ES-I3 (cell line): ENCODE measurements at regions not wholly inside any gene's neighbourhood (a gene's known extent, or its start where the extent isn't known, plus 50 kb on each side); places are given as distances from the start of the nearest gene placed in this dataset.

Source experiments
- H3K36me3 ChIP-seq: 2 replicates; pipeline ENCODE4 v1.6.1; 2013; ENCODE audit warnings: mild to moderate bottlenecking, low read length, control low read depth, moderate library complexity; ENCODE audit not compliant: insufficient read depth
- H3K4me1 ChIP-seq: 2 replicates; pipeline ENCODE4 v1.6.1; 2013; ENCODE audit warnings: mild to moderate bottlenecking, control low read depth, low read length; ENCODE audit not compliant: insufficient read depth
- H3K9ac ChIP-seq: 2 replicates; pipeline ENCODE4 v1.6.1; 2013; ENCODE audit warnings: low read depth, mild to moderate bottlenecking, low read length, moderate library complexity
- H3K9me3 ChIP-seq: 2 replicates; pipeline ENCODE4 v1.6.1; 2013; ENCODE audit warnings: mild to moderate bottlenecking, low read length, moderate library complexity; ENCODE audit not compliant: control insufficient read depth, insufficient read depth

- Histone ChIP-seq H3K9ac (no peak overlapping the region), H3K36me3 (no peaks in the 10 kb centered on the region), H3K9me3 (no peaks in the 10 kb centered on the region), H3K4me1 (no peaks in the 10 kb centered on the region)
Measured at GRCh38 chr10:78996792-78997129, 72.0 kb upstream of the ZMIZ1 start.

- H3K9ac ChIP-seq = no peak overlapping the region
- H3K36me3 ChIP-seq = no peaks in the 10 kb centered on the region
- no peaks in the 10 kb centered on the region for H3K4me1 ChIP-seq
- H3K9me3 ChIP-seq = no peaks in the 10 kb centered on the region
Measured at GRCh38 chr10:78997635-78998618, 70.8 kb upstream of the ZMIZ1 start.

- H3K36me3 ChIP-seq = no peaks in the 10 kb centered on the region
- H3K9ac ChIP-seq = no peak overlapping the region
- H3K9me3 ChIP-seq = no peaks in the 10 kb centered on the region
- H3K4me1 ChIP-seq = no peaks in the 10 kb centered on the region
Measured at GRCh38 chr10:79001082-79001885, 67.5 kb upstream of the ZMIZ1 start.

- Histone ChIP-seq H3K9me3 (no peaks in the 10 kb centered on the region), H3K36me3 (no peaks in the 10 kb centered on the region), H3K4me1 (no peaks in the 10 kb centered on the region), H3K9ac (no peak overlapping the region)
Measured at GRCh38 chr10:79002336-79002735, 66.4 kb upstream of the ZMIZ1 start.

- Histone ChIP-seq H3K9ac (no peak overlapping the region), H3K36me3 (no peaks in the 10 kb centered on the region), H3K4me1 (no peaks in the 10 kb centered on the region), H3K9me3 (no peaks in the 10 kb centered on the region)
Measured at GRCh38 chr10:79003183-79004100, 65.3 kb upstream of the ZMIZ1 start.

- Histone ChIP-seq H3K9ac (no peak overlapping the region), H3K36me3 (no peaks in the 10 kb centered on the region), H3K4me1 (no peaks in the 10 kb centered on the region)
Measured at GRCh38 chr10:79004311-79004710, 64.5 kb upstream of the ZMIZ1 start.

GRCh38 chr10:79005126-79005810 lies 63.5 kb upstream of the ZMIZ1 start:
- Histone ChIP-seq H3K9me3 (no peaks in the 10 kb centered on the region), H3K36me3 (no peaks in the 10 kb centered on the region), H3K4me1 (no peaks in the 10 kb centered on the region), H3K9ac (no peak overlapping the region)

More at GRCh38 chr10:79004311-79004710, 64.5 kb upstream of the ZMIZ1 start:
- H3K9me3 ChIP-seq = no peaks in the 10 kb centered on the region

GRCh38 chr10:79007018-79007417 lies 61.7 kb upstream of the ZMIZ1 start:
- H3K9ac ChIP-seq = no peak overlapping the region
- H3K36me3 ChIP-seq = no peaks in the 10 kb centered on the region
- H3K9me3 ChIP-seq = no peaks in the 10 kb centered on the region
- H3K4me1 ChIP-seq = no peaks in the 10 kb centered on the region

GRCh38 chr10:79007421-79008319 lies 61.1 kb upstream of the ZMIZ1 start:
- H3K9me3 ChIP-seq = no peaks in the 10 kb centered on the region
- no peaks in the 10 kb centered on the region for H3K36me3 ChIP-seq
- H3K4me1 ChIP-seq = no peaks in the 10 kb centered on the region
- H3K9ac ChIP-seq = no peak overlapping the region

- no peak overlapping the region for H3K9ac ChIP-seq
- no peaks in the 10 kb centered on the region for H3K4me1 ChIP-seq
- H3K36me3 ChIP-seq = no peaks in the 10 kb centered on the region
- H3K9me3 ChIP-seq = no peaks in the 10 kb centered on the region
Measured at GRCh38 chr10:79009145-79009544, 59.6 kb upstream of the ZMIZ1 start.

- Histone ChIP-seq H3K4me1 (no peaks in the 10 kb centered on the region), H3K9ac (no peak overlapping the region), H3K9me3 (no peaks in the 10 kb centered on the region)
Measured at GRCh38 chr10:79012567-79012966, 56.2 kb upstream of the ZMIZ1 start.

GRCh38 chr10:79013406-79013987 lies 55.3 kb upstream of the ZMIZ1 start:
- Histone ChIP-seq H3K4me1 (no peaks in the 10 kb centered on the region), H3K9me3 (no peaks in the 10 kb centered on the region)

More at GRCh38 chr10:79012567-79012966, 56.2 kb upstream of the ZMIZ1 start:
- no peaks in the 10 kb centered on the region for H3K36me3 ChIP-seq

More at GRCh38 chr10:79013406-79013987, 55.3 kb upstream of the ZMIZ1 start:
- no peaks in the 10 kb centered on the region for H3K36me3 ChIP-seq
- H3K9ac ChIP-seq = no peak overlapping the region
